ENCODE measurements at regions not wholly inside any gene's neighbourhood (a gene's known extent, or its start where the extent isn't known, plus 50 kb on each side); places are given as distances from the start of the nearest gene placed in this dataset.

- no peak overlapping the region for H2AFZ ChIP-seq (ENCODE audit: low read length)
- no peaks in the 10 kb centered on the region for H3K4me1 ChIP-seq (replicated peaks in 1 of 4; ENCODE audit: control insufficient read depth in 3 of 4, insufficient read depth in 4 of 4, low read length in 3 of 4)
- no peak overlapping the region for H3K56ac ChIP-seq (replicated peaks; ENCODE audit: insufficient read length, low read depth, low read length)
- no peak overlapping the region for H4K5ac ChIP-seq (ENCODE audit: insufficient read length, low read depth, low read length)
- no peak overlapping the region for H2BK120ac ChIP-seq (replicated peaks; ENCODE audit: low read depth, low read length)
- H3K23ac ChIP-seq (ENCODE audit: insufficient read length) = no peak overlapping the region
- no peak overlapping the region for H3K9ac ChIP-seq (replicated peaks in 1 of 4; ENCODE audit: extremely low read depth in 1 of 4, low read depth in 3 of 4, low read length in 3 of 4)
- no peak overlapping the region for H2BK20ac ChIP-seq (ENCODE audit: low read length)
- no peak overlapping the region for H3K18ac ChIP-seq (ENCODE audit: extremely low read depth, low read length)
- no peak overlapping the region for H3K14ac ChIP-seq (ENCODE audit: insufficient read length)
- no peak overlapping the region for H2BK5ac ChIP-seq (ENCODE audit: low read depth, low read length)
- H3K23me2 ChIP-seq (ENCODE audit: low read depth, low read length) = no peaks in the 10 kb centered on the region
- no peaks in the 10 kb centered on the region for H3K36me3 ChIP-seq (ENCODE audit: control insufficient read depth in 2 of 4, insufficient read depth in 4 of 4, low read length in 3 of 4)
- POLR2A ChIA-PET (ENCODE audit: partially characterized antibody) = no interaction called here
- 92% methylated on average over 2 of the region's 2 CpGs; no CpG with 5 or more reads in 1 of the 2 experiments for WGBS, 2 experiments (ENCODE audit: extremely low coverage in 1 of 2, insufficient coverage in 1 of 2, insufficient read length in 1 of 2, insufficient replicate concordance in 2 of 2, low coverage in 1 of 2, low lambda C conversion rate in 2 of 2, missing lambda C conversion rate in 1 of 2)
- no peaks in the 10 kb centered on the region for H3K79me1 ChIP-seq (ENCODE audit: low read depth, low read length)
- FAIRE-seq (no peak), DNase-seq (ENCODE audit: low read depth in 1 of 2, low spot score in 2 of 2) (no peak)
- H3K79me2 ChIP-seq (ENCODE audit: control insufficient read depth in 1 of 2, insufficient read depth in 2 of 2, low read length in 2 of 2) = no peaks in the 10 kb centered on the region
- no peak overlapping the region for H3K4me2 ChIP-seq (ENCODE audit: insufficient read depth in 1 of 2, low read depth in 2 of 2, low read length in 2 of 2)
- no peak overlapping the region for H3K27ac ChIP-seq (ENCODE audit: low read depth, low read length)
- no peak overlapping the region for H2AK5ac ChIP-seq (ENCODE audit: low read depth, low read length)
- H3K4me3 ChIP-seq (ENCODE audit: extremely low read depth in 1 of 4, insufficient read depth in 2 of 4, low read depth in 3 of 4, low read length in 4 of 4) = no peak overlapping the region
- H3K27me3 ChIP-seq (replicated peaks in 1 of 4; ENCODE audit: control insufficient read depth in 3 of 4, extremely low read depth in 1 of 4, insufficient read depth in 3 of 4, low read length in 3 of 4) = no peaks in the 10 kb centered on the region
- CTCF ChIA-PET (ENCODE audit: partially characterized antibody) = interaction anchor here (1.4 kb wide), 1 partner anchor 16 kb away, joined by 3 read pairs; no protein-coding TSS in a partner anchor
- H4K20me1 ChIP-seq (replicated peaks in 1 of 2; ENCODE audit: control insufficient read depth in 1 of 2, insufficient read depth in 2 of 2, low read length in 2 of 2) = no peaks in the 10 kb centered on the region
- H4K91ac ChIP-seq (replicated peaks; ENCODE audit: insufficient read length, low read length) = no peak overlapping the region
- no peak overlapping the region for H2BK12ac ChIP-seq (ENCODE audit: low read depth, low read length)
- no peak overlapping the region for H2BK15ac ChIP-seq (ENCODE audit: low read length)
- no peaks in the 10 kb centered on the region for H3K9me3 ChIP-seq (ENCODE audit: insufficient read depth in 2 of 2, low read depth in 1 of 2, low read length in 1 of 2)
- no peak overlapping the region for H3K4ac ChIP-seq (replicated peaks; ENCODE audit: insufficient read length, low read depth, low read length)
- no peak overlapping the region for H4K8ac ChIP-seq (ENCODE audit: extremely low read depth, insufficient read depth, low read length)
- TF ChIP-seq CTBP2 (IDR thresholded peaks at IDR 0.05; ENCODE audit: borderline replicate concordance, insufficient read depth, insufficient read length, low read length) (no peak), NANOG (IDR thresholded peaks at IDR 0.05; ENCODE audit: insufficient read depth, low read depth, low read length, poor library complexity, severe bottlenecking) (no peak), JUN (IDR thresholded peaks at IDR 0.05; ENCODE audit: low read depth, low read length) (no peak), YY1 (IDR thresholded peaks at IDR 0.05; ENCODE audit: low read depth, low read length) (no peak), KDM5A (IDR thresholded peaks at IDR 0.05; ENCODE audit: low read length) (no peak), PHF8 (conservative IDR thresholded peaks at IDR 0.05; ENCODE audit: low read depth, low read length) (no peak), MAX (IDR thresholded peaks at IDR 0.05) (no peak), GTF2F1 (IDR thresholded peaks at IDR 0.05; ENCODE audit: borderline replicate concordance, low read depth, low read length) (no peak), FOSL1 (IDR thresholded peaks at IDR 0.05; ENCODE audit: insufficient read depth, low read depth, low read length) (no peak), CBX5 (IDR thresholded peaks at IDR 0.05; ENCODE audit: low read depth, low read length) (no peak), KDM1A (IDR thresholded peaks at IDR 0.05; ENCODE audit: borderline replicate concordance, low read length) (no peak)
- TF ChIP-seq, protein P1, sequence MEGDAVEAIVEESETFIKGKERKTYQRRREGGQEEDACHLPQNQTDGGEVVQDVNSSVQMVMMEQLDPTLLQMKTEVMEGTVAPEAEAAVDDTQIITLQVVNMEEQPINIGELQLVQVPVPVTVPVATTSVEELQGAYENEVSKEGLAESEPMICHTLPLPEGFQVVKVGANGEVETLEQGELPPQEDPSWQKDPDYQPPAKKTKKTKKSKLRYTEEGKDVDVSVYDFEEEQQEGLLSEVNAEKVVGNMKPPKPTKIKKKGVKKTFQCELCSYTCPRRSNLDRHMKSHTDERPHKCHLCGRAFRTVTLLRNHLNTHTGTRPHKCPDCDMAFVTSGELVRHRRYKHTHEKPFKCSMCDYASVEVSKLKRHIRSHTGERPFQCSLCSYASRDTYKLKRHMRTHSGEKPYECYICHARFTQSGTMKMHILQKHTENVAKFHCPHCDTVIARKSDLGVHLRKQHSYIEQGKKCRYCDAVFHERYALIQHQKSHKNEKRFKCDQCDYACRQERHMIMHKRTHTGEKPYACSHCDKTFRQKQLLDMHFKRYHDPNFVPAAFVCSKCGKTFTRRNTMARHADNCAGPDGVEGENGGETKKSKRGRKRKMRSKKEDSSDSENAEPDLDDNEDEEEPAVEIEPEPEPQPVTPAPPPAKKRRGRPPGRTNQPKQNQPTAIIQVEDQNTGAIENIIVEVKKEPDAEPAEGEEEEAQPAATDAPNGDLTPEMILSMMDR (IDR thresholded peaks at IDR 0.05; ENCODE audit: control extremely low read depth in 1 of 3, insufficient read depth in 1 of 3, low read depth in 1 of 3, low read length in 3 of 3) = no peak
Measured at GRCh38 chr9:99398241-99398640, 176.2 kb downstream of the SEC61B start.
